Left renal cortex interstitium (tissue), 4 donors: ENCODE measurements at regions not wholly inside any gene's neighbourhood (a gene's known extent, or its start where the extent isn't known, plus 50 kb on each side); places are given as distances from the start of the nearest gene placed in this dataset.
"Not testable (repeated sequence)": the region's sequence is repeated elsewhere in the genome, so short reads cannot be mapped to it uniquely, and the experiment has no call there.

Experiments used
- DNase-seq, 4 donors: peaks; one replicate each; pipeline ENCODE4 v3.0.0-alpha.2; 2013; ENCODE audit warnings: low read depth in 4 of 4, low spot score in 2 of 4, missing footprints in 1 of 4

DNA sequence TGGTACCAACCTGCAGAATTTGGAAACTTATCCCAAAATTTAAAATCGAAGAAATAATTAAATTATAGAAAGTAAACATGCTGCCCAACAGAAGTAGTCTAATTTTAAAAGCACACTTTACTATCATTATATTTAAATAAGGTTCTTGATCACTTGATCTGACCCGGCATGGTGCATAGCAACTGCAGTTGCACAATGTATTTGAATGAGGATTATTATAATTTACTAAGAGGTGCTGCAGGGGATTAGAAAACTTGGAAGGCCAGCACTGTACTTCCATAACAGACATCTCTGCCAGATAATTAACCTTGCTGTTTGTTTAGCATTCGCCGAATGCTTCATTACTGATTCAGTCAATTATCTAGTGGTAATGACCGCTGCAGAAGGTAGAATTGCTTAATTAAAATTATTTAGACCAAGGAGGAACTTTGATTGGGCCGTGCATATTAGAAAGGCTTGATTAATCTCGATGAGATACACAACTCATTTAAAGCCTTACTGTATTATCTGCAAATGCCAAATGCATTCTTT, 971.6 kb downstream of the ZPLD1 start:
- no peak for DNase-seq

DNA sequence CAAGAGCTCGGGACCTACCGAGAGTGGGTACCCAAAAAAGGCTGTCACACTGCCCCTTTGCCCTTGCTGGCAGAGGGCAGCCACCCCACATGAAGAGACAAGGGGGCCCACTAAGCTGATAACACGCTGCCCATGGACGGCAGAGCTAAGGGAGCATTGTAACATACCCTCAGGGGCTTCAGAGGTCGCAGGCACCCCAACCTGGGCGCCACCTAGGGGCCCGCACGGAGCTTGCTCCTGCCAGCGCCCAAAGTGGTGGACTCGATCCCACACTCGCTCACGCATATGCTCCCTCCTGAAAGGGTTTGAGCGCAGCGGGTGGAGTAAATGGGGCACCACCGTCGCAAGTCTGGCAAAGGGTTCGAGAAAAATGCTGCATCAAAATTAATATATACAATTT, 975.4 kb downstream of the ZPLD1 start:
- no peak for DNase-seq

GRCh38 chr3:103421460-103421859, 986.6 kb downstream of the ZPLD1 start:
- DNase-seq: no peak

DNA sequence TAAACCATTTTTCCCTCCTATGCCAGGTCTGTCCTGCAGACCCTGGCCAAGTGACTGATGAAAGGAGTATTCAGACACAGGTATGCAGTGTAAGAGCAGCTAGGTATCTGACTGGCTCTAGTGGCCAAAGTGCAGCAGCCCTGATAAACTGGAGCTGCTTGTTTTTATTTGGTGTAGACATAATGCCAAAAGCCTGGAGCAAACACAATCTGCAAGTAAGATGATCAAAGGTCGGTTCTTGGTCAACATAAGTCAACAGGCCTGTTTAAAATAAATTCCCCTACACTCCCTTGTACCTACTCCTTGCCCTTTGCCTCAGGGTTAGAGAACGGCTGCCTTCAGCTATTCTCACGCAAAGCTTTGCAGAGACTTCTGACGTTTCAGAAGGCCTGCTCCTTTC, 1003.1 kb downstream of the ZPLD1 start:
- no peak for DNase-seq

DNA sequence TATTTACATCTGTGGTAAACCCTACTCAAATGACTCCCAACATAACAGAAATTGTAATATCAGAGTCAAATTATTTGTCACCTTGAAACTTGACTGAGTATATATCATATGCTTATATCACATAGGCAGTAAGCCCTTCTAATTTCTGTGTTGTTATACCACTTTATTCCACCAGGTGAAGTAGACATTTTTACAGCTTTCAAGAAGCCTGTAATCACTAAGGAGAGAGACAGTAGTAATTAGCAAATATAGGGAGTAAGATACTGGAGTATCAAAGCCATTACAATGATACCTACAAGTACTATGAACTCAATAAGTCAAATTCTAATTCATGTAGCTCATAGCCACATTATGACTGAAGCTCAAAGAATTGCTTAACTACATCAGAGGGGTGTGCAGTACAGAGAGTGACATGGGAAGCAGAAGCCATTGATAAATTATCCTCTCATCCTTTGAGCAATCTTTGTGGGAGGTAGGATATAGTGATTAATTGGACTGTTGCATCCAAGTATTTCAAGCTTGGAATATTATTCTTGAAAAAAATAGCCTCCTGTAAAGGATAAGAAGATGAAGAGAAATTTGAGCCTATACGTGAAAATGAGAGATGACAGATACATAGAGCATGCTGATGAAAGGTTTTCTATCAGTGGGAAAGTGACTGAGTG, 1005.9 kb downstream of the ZPLD1 start:
- DNase-seq: no peak

- DNase-seq: no peak
These were observed 1012.3 kb downstream of the ZPLD1 start for GRCh38 chr3:103446953-103447629.

GRCh38 chr3:103453152-103453551, 1018.3 kb downstream of the ZPLD1 start:
- DNase-seq: no peak

DNA sequence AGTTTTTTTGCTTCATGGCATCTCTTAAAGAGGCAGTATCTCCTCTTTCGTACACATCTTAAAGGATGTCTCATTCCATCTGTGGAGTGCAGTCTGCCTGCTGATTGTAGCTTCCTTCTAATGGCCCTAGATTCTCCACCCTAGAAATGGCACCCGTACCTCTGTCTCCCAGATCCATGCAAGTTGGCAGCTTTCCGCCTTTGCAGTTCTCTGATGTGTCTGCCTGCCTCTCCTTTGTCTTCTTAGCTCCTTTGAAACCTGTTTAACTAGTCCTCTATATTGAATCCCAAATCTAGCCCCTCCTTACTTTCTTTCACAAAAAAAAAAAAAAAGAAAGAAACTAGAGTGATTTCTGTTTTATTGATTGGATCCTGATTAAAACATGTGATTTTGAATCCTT, 1025.0 kb downstream of the ZPLD1 start:
- no peak for DNase-seq

GRCh38 chr3:103470498-103470897, 1035.7 kb downstream of the ZPLD1 start:
- DNase-seq: no peak

GRCh38 chr3:103494011-103494410, 1059.2 kb downstream of the ZPLD1 start:
- no peak for DNase-seq

DNA sequence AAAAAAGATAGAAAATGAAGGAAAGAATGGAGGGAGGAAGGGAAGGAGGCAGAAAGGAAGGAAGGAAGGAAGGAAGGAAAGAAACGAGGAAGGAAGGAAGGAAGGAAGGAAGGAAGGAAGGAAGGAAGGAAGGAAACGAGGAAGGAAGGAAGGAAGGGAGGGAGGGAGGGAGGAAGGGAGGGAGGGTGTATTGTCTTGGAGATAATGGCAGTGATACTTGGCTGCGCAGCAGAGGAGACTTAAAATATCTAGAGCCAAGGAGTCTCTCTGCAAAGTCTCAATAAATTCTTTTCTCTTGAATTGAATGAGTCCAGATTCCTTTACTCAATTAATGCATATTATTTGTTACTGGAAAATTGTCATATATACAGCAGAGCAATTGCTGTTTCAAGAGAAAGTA, 1059.7 kb downstream of the ZPLD1 start:
- DNase-seq: no peak

GRCh38 chr3:103495186-103495585, 1060.4 kb downstream of the ZPLD1 start:
- DNase-seq: no peak

GRCh38 chr3:103499132-103499900, 1064.5 kb downstream of the ZPLD1 start:
- DNase-seq: no peak

- no peak for DNase-seq
These were observed 1065.2 kb downstream of the ZPLD1 start for GRCh38 chr3:103499967-103500366.

GRCh38 chr3:103510760-103511159, 1075.9 kb downstream of the ZPLD1 start:
- DNase-seq: no peak

- DNase-seq: no peak
These were observed 1077.1 kb downstream of the ZPLD1 start for GRCh38 chr3:103511891-103512290.

- no peak for DNase-seq
These were observed 1077.8 kb downstream of the ZPLD1 start for GRCh38 chr3:103512595-103512994.

- no peak for DNase-seq
These were observed 1078.2 kb downstream of the ZPLD1 start for GRCh38 chr3:103513003-103513402.

GRCh38 chr3:103515116-103515515, 1080.3 kb downstream of the ZPLD1 start:
- DNase-seq: no peak

- no peak for DNase-seq
These were observed 1082.1 kb downstream of the ZPLD1 start for GRCh38 chr3:103516950-103517349.

GRCh38 chr3:103531327-103531726, 1096.5 kb downstream of the ZPLD1 start:
- not testable (repeated sequence) for DNase-seq

- no peak for DNase-seq
These were observed 1098.2 kb downstream of the ZPLD1 start for GRCh38 chr3:103532986-103533385.
